ENCODE measurements at regions not wholly inside any gene's neighbourhood (a gene's known extent, or its start where the extent isn't known, plus 50 kb on each side); places are given as distances from the start of the nearest gene placed in this dataset.
"Not testable (repeated sequence)": the region's sequence is repeated elsewhere in the genome, so short reads cannot be mapped to it uniquely, and the experiment has no call there.

GRCh38 chr1:60949154-60949825, 133.1 kb upstream of the NFIA start:
- no peak for DNase-seq

GRCh38 chr1:60948486-60948885, 133.9 kb upstream of the NFIA start:
- DNase-seq, result no peak

GRCh38 chr1:60947367-60947766, 135.0 kb upstream of the NFIA start:
- DNase-seq, result no peak

DNA sequence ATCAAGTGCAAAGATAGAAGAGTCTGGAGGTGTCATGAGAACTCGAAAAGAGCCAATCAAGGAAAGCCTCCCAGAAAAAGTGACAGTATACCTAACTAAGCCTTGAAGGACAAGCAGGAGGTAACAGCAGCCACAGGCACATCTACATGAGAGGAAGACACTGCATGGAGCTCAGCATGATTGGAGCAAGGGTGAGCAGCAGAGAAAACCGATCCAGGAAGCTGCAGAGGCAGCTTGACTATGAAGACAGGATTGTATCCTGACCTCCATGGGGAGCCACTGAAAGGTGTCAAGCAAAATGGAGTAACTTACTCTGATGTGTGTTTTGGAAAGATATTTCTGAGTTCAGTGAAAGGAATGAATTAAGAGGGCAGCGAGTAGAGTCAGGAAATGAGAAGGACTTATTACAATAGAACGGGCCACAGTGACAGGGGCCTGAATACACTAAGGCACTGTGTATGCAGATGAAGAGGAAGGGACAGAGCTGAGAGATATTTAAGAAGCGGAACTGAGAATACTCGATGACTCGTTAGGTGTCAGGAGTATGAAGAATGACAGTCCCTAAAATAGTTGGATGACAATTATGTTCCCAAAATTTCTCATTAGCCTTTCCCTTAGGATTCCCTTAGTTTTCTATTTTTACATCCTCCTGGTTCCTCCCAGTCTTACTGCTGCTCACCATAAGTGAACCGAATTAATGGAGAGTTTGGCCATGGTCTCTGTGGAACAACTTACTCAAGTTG, 139.3 kb upstream of the NFIA start:
- DNase-seq, result no peak

GRCh38 chr1:60942291-60942690, 140.1 kb upstream of the NFIA start:
- no peak for DNase-seq

DNA sequence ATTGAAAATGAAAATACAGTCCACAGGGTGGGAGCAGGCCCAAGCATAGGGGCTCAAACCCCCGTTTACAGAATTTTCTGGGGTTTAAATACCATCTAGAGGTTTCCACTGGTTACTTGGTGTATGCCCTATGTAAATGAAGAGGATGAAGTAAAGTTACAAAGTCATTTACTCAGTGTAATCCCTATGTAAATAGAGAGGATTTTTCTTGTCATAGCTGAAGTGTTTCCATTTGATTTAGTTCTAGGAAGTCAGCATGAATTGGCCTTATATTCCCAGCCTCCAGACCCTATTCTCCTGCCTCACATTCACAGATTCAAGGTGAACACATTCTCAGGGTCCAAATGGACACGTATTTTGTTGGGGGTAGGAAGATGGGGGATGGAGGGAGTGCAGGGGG, 141.7 kb upstream of the NFIA start:
- DNase-seq, result not testable (repeated sequence)

DNA sequence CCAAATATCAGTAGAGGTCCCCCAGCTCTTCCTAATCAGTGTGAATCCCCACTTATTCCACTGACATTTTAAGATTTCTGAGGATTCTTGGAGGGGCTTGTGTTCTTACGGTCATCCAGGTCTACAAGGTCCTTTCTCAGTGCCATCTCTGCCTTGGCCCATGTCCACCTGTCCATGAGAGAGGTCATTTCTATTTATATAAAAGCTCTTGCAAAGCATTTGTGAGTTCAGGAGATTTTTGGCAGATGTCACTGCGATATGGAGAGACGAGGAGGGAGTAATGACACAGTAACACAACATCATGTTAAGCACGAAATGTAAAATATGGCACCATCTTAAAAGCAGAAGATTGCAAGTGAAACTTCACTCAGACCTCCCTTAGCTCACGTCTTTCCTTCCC, 144.6 kb upstream of the NFIA start:
- DNase-seq, result no peak

GRCh38 chr1:60936591-60937342, 145.6 kb upstream of the NFIA start:
- no peak for DNase-seq

DNA sequence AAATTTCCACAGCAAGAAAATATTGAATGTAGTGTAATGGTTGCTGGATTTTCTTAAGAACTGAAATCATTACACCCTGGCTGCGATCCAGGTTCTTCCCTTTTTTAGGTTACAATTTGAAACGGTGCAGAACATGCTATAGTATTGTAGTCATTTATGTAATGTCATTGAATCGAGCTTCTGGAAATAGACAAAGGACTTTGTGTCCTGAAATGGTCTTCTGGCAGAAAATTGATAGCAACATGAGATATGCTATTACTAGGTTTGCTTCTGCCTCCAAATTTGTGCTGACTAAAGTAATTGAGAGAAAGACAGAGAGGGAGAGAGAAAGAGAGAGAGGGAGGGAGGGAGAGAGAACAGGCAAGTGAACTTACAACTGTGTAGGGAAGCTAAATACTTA, 146.2 kb upstream of the NFIA start:
- DNase-seq, result no peak

DNA sequence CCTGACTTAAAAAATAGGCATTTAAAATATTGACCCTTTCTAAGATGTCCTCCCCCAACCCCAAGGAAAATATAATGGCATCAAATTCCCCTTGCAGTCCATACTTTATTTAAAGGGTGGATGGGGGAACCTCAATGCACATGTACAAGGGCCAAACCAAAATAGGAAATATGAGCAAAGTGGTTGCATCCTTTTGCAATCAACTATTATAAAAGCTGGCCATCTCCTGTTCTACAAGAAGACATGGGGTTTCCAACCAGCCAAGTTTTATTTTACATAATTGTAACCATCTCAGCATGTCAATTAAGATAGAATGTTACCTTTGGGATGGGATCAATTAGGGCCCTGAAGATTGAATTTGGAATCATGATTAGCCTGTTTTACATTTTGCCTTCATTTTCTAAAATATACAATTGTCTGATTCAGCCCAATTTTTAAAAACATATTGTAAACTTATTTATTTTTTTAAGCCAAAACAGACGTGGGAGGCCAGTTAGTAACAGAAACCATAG, 146.7 kb upstream of the NFIA start:
- DNase-seq, result no peak

DNA sequence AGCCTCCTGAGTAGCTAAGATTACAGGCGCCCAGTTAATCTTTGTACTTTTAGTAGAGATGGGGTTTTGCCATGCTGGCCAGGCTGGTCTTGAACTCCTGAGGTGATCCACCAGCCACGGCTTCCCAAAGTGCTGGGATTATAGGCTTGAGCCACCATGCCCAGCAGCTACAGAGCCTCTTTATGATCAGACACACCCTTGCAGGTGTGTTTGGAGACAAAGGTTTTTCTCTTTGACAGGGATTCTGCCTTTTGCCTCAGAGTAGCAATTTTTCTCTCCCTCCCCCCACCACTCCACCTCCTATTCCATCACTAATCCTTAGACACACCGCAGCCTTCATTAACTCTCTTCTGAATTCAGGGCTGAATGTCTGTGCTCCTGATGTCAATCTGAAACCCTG, 152.2 kb upstream of the NFIA start:
- DNase-seq, result no peak

- no peak for DNase-seq
These were observed 157.2 kb upstream of the NFIA start for GRCh38 chr1:60924964-60925798.

GRCh38 chr1:60924165-60924564, 158.2 kb upstream of the NFIA start:
- no peak for DNase-seq

GRCh38 chr1:60923389-60924087, 158.8 kb upstream of the NFIA start:
- DNase-seq, result no peak

- no peak for DNase-seq
These were observed 160.1 kb upstream of the NFIA start for GRCh38 chr1:60922304-60922703.

GRCh38 chr1:60921175-60921574, 161.2 kb upstream of the NFIA start:
- DNase-seq, result no peak

DNA sequence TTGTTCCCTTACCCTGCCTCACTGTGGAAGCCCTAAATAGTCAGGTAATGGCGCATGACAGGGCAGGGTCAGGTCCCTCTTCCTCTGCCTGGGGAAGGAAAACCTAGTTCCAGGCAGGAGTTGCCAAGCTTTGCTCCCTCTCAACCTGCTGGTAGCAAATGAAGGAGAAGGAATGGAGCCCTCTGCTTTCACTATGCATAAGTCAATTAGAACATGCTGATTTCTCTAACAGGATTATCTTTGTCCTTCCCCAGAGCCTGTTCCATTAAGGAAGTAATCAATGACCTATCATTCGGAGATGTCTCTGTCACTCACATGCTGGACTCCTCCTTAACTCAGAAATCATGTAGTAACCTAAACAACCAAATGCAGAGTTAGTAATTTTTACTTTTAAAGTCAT, 161.8 kb upstream of the NFIA start:
- DNase-seq, result no peak

GRCh38 chr1:60918867-60919266, 163.5 kb upstream of the NFIA start:
- no peak for DNase-seq

GRCh38 chr1:60916906-60917305, 165.5 kb upstream of the NFIA start:
- no peak for DNase-seq

GRCh38 chr1:60916199-60916598, 166.2 kb upstream of the NFIA start:
- no peak for DNase-seq

- DNase-seq, result no peak
These were observed 166.9 kb upstream of the NFIA start for GRCh38 chr1:60915441-60915840.

DNA sequence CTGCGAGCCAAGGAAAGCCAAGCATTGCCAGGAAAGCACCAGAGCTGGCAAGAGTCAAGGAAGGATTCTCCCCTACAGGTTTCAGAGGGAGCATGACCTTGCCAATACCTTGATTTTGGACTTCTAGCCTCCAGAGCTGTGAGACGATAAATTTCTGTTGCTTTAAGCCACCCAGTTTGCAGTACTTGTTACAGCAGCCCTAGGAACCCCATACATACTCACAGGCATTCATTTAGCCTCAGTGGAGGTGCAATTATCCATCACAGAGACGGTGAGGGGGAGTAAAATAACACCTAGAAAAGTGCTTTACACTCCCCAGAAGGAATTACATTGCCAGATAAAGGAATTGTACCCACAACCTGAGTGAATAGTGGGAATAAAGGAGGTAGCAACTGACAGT, 167.4 kb upstream of the NFIA start:
- DNase-seq, result no peak

All from activated CD4-positive, alpha-beta T cell treated with anti-CD3 and anti-CD28 coated beads, Interleukin-10, Interleukin-2, amounts not matched to agents 100 ng/mL and 50 ng/mL, durations not matched to agents 16 hours and 8 hours (primary cell).